K562 (cell line): ENCODE measurements at regions not wholly inside any gene's neighbourhood (a gene's known extent, or its start where the extent isn't known, plus 50 kb on each side); places are given as distances from the start of the nearest gene placed in this dataset.

ENCODE experiments used
- ATAC-seq: fragments of 200-7000 bp; cut with Tn5 transposase; 3 replicates; pipeline ENCODE4 v1.9.1; 2020; ENCODE audit warnings: moderate library complexity
- BruUV-seq: library from RNA; stranded (reverse); fragments of 400-500 nt; replicated peaks from 2 replicates; lab custom pipeline; 2021; lab: Mats Ljungman, UMichigan
- CTCF ChIA-PET: fragments of 300-600 bp; formaldehyde crosslinking; extraction: SDS; loops from one replicate; lab custom pipeline; 2021; ENCODE audit warnings: low intra/inter-chr PET ratio; lab: Yijun Ruan, JAX
- POLR2A ChIA-PET: fragments of 300-600, 350-650 bp; sonication (Branson Sonifier 250); formaldehyde crosslinking; extraction: SDS; loops from one replicate; lab custom pipeline; 2021; ENCODE audit warnings: antibody characterized with exemption, inconsistent platforms; lab: Yijun Ruan, JAX
- DNase-seq, 4 experiments: peaks; one replicate each; pipeline versions ENCODE4 v3.0.0 to v3.0.0-alpha.2; 2011 to 2018; ENCODE audit warnings: low spot score in 3 of 4, mixed read lengths in 3 of 4; ENCODE audit errors: extremely low read depth in 1 of 4
- FAIRE-seq: peaks from 2 replicates; lab custom pipeline; 2011; peaks lifted over from hg19 to GRCh38; lab: Jason Lieb, UNC
- H2AFZ ChIP-seq: 2 replicates; pipeline ENCODE4 v1.6.0; 2011; ENCODE audit warnings: low read depth, low read length, control low read depth, inconsistent platforms
- H3K27ac ChIP-seq: fragments of 200-600 bp; 3 replicates; pipeline ENCODE4 v1.8.0; 2011; ENCODE audit warnings: low read depth, mild to moderate bottlenecking, control low read depth, inconsistent platforms, low read length, moderate library complexity, mixed read lengths; ENCODE audit errors: extremely low read depth
- H3K27me3 ChIP-seq, 2 experiments: fragments of 300-600 bp in 1 of 2; 2 replicates in 1 of 2; 3 replicates in 1 of 2; pipeline versions ENCODE4 v1.6.0 to v1.8.0; 2011; ENCODE audit warnings: inconsistent platforms in 2 of 2, low read length in 2 of 2, mild to moderate bottlenecking in 1 of 2, mixed read lengths in 1 of 2, moderate library complexity in 1 of 2; ENCODE audit not compliant: control insufficient read depth in 2 of 2, insufficient read depth in 2 of 2
- H3K36me3 ChIP-seq: fragments of 300-600 bp; 3 replicates; pipeline ENCODE4 v1.8.0; 2011; ENCODE audit warnings: mild to moderate bottlenecking, low read length, inconsistent platforms; ENCODE audit not compliant: control insufficient read depth, insufficient read depth
- H3K4me1 ChIP-seq, 2 experiments: fragments of 200-600 bp in 1 of 2; replicated peaks in 1 of 2; 2 replicates in 1 of 2; 3 replicates in 1 of 2; pipeline versions ENCODE4 v1.5.1 to v1.8.0; 2011; ENCODE audit warnings: inconsistent platforms in 2 of 2, low read length in 2 of 2, mild to moderate bottlenecking in 1 of 2, mixed read lengths in 1 of 2, moderate library complexity in 1 of 2; ENCODE audit not compliant: control insufficient read depth in 2 of 2, insufficient read depth in 2 of 2
- H3K4me2 ChIP-seq: 2 replicates; pipeline ENCODE4 v1.6.1; 2011; ENCODE audit warnings: low read length, control low read depth, inconsistent platforms, mixed read lengths; ENCODE audit not compliant: insufficient read depth
- H3K4me3 ChIP-seq: fragments of 200-600 bp; sonication (generic), shearing (Covaris generic); 2 replicates; pipeline ENCODE4 v1.5.1; 2016; ENCODE audit warnings: control low read depth, inconsistent platforms
- H3K79me2 ChIP-seq: fragments of 200-600 bp; 3 replicates; pipeline ENCODE4 v1.8.0; 2011; ENCODE audit warnings: low read length, inconsistent platforms; ENCODE audit not compliant: control insufficient read depth, insufficient read depth
- H3K9ac ChIP-seq, 2 experiments: 2 replicates each; pipeline versions ENCODE4 v1.6.0 to v1.6.1; 2011; ENCODE audit warnings: low read depth in 2 of 2, low read length in 2 of 2, control low read depth in 1 of 2, inconsistent platforms in 1 of 2, mild to moderate bottlenecking in 1 of 2, mixed read lengths in 1 of 2; ENCODE audit not compliant: insufficient read depth in 1 of 2
- H3K9me1 ChIP-seq: one replicate; pipeline ENCODE4 v1.6.0; 2011; ENCODE audit warnings: inconsistent platforms, mild to moderate bottlenecking, low read length, moderate library complexity; ENCODE audit not compliant: control insufficient read depth, insufficient read depth
- H3K9me3 ChIP-seq: replicated peaks from 2 replicates; pipeline ENCODE4 v1.5.1; 2011; ENCODE audit warnings: low read depth, low read length, inconsistent platforms; ENCODE audit not compliant: control insufficient read depth, insufficient read depth
- H4K20me1 ChIP-seq: replicated peaks from 2 replicates; pipeline ENCODE4 v1.6.1; 2011; ENCODE audit warnings: low read length, inconsistent platforms, mixed read lengths; ENCODE audit not compliant: control insufficient read depth, insufficient read depth
- C11orf30 ChIP-seq: fragments of 450-650 bp; IDR thresholded peaks from 2 replicates; pipeline ENCODE4 v1.6.1; 2016; ENCODE audit warnings: low read depth, mild to moderate bottlenecking
- MAFK ChIP-seq: IDR thresholded peaks from 2 replicates; pipeline ENCODE4 v1.6.1; 2011; ENCODE audit warnings: low read length, improper control_type of control experiment
- PHB2 ChIP-seq: fragments of 450-650 bp; IDR thresholded peaks from 2 replicates; pipeline ENCODE4 v1.6.1; 2017; ENCODE audit warnings: low read depth
- RFX1 ChIP-seq: fragments of 450-650 bp; IDR thresholded peaks from 2 replicates; pipeline ENCODE4 v1.6.1; 2016; ENCODE audit warnings: mild to moderate bottlenecking, moderate library complexity
- SMARCB1 ChIP-seq: IDR thresholded peaks from 2 replicates; pipeline ENCODE4 v1.6.1; 2011; ENCODE audit warnings: improper control_type of control experiment, low read depth; ENCODE audit not compliant: insufficient read length
- ZNF224 ChIP-seq: sonication (generic); formaldehyde crosslinking; IDR thresholded peaks from 2 replicates; pipeline ENCODE4 v1.8.0; 2022; ENCODE audit warnings: mild to moderate bottlenecking, missing genetic modification reagents
- ZNF316 ChIP-seq: fragments of 450-650 bp; IDR thresholded peaks from 2 replicates; pipeline ENCODE4 v1.6.1; 2016
- WGBS: fragments of 100-300 bp; shearing (Covaris generic); methylation state at CpG from one replicate; pipeline ENCODE4 v1.1.6; 2016; ENCODE audit warnings: low coverage, mixed read lengths; ENCODE audit not compliant: insufficient coverage; ENCODE audit errors: missing lambda C conversion rate; 5-methylcytosine and 5-hydroxymethylcytosine counted together
- in situ Hi-C: fragments of 300-500 bp; cut with MboI; formaldehyde crosslinking; loops from 4 replicates; pipeline ENCODE4 v1.15.0; 2018; ENCODE audit warnings: inconsistent platforms, mixed read lengths
- intact Hi-C: fragments of 100-400 bp; cut with micrococcal nuclease; formaldehyde crosslinking; loops from 2 replicates; pipeline ENCODE4 v1.14.2; 2022

DNA sequence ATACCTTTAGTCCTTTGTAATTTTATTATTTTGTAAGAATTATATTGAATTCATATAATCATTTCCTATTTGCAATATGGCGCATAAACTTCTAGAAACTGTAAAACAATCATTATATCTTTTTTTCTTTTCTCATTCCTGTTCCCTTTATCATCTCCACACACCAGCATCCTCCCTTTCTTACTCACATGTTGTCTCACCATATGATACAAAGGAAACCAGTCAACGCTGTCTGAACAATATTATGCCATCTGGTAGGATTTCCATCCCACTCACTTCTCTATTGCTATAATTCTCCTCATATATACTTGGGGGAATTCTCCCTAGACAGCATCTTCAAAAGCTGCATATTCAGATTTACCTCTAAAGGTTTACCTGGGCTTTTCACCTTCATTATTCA, 389.8 kb downstream of the NDFIP2 start:
- Histone ChIP-seq H4K20me1 (no peaks in the 10 kb centered on the region), H3K4me1 (no peaks in the 10 kb centered on the region), H3K79me2 (no peaks in the 10 kb centered on the region), H3K9me3 (no peaks in the 10 kb centered on the region), H2AFZ (no peak overlapping the region), H3K4me2 (no peak overlapping the region), H3K9ac (no peak overlapping the region), H3K36me3 (no peaks in the 10 kb centered on the region), H3K4me3 (no peak overlapping the region), H3K27ac (no peak overlapping the region), H3K9me1 (no peaks in the 10 kb centered on the region), H3K27me3 (no peaks in the 10 kb centered on the region)
- in situ Hi-C loops, result no loop called here
- ATAC-seq (no peak), FAIRE-seq (no peak), DNase-seq (no peak)
- no TSS peak for BruUV-seq
- WGBS, result 0% methylated on average over 2 of the region's 2 CpGs
- no peak for TF ChIP-seq PHB2
- no peak for TF ChIP-seq SMARCB1
- ChIA-PET CTCF (no interaction called here), POLR2A (no interaction called here)
- intact Hi-C loops, result no loop called here

DNA sequence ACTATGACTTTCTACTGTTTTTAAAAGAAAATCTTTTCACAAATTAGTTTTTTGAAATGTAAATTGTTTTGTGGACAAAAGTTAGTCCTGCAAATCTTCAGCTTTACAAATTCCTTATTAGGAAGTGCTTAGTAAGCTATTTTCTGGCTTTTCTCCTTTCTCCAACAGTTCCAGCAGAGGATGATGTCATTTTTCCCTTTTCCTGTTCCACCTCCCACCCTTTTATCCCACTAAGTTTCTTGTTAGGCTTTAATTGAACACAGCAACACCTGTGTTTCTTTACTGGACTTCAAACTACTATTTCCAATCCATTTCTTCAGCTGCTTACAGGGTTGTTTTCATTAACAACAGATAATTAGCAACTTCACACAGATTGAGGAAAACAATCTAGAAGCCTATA, 389.2 kb downstream of the NDFIP2 start:
- Histone ChIP-seq H3K9me3 (no peaks in the 10 kb centered on the region), H3K27ac (no peak overlapping the region), H3K79me2 (no peaks in the 10 kb centered on the region), H3K27me3 (no peaks in the 10 kb centered on the region), H3K4me2 (no peak overlapping the region), H4K20me1 (no peaks in the 10 kb centered on the region), H2AFZ (no peak overlapping the region), H3K9me1 (no peaks in the 10 kb centered on the region), H3K9ac (no peak overlapping the region), H3K4me3 (no peak overlapping the region), H3K4me1 (no peaks in the 10 kb centered on the region), H3K36me3 (no peaks in the 10 kb centered on the region)
- intact Hi-C loops, result no loop called here
- CTCF ChIA-PET, result no interaction called here
- POLR2A ChIA-PET, result no interaction called here
- no peak for DNase-seq
- BruUV-seq, result no TSS peak
- no peak for FAIRE-seq
- in situ Hi-C loops, result no loop called here
- TF ChIP-seq RFX1 (no peak), ZNF224 (no peak), ZNF316 (0 out of 2 replicates have a peak, but pooled peaks have one; percentile 34), MAFK (0 out of 2 replicates have a peak, but pooled peaks have one; percentile 9), C11orf30 (0 out of 2 replicates have a peak, but pooled peaks have one; percentile 5)
- no peak for ATAC-seq
